Panc1 (cell line): ENCODE measurements at regions not wholly inside any gene's neighbourhood (a gene's known extent, or its start where the extent isn't known, plus 50 kb on each side); places are given as distances from the start of the nearest gene placed in this dataset.

ENCODE experiments used
- ATAC-seq: fragments of 200-7000 bp; cut with Tn5 transposase; 2 replicates; pipeline ENCODE4 v1.9.1; 2020; ENCODE audit warnings: mild to moderate bottlenecking, moderate library complexity
- BruUV-seq: library from RNA; stranded (reverse); fragments of 400-500 nt; replicated peaks from 2 replicates; lab custom pipeline; 2021; lab: Mats Ljungman, UMichigan
- CTCF ChIA-PET: fragments of 300-600 bp; sonication (Branson Sonifier 250); formaldehyde crosslinking; loops from one replicate; lab custom pipeline; 2022; ENCODE audit warnings: antibody characterized with exemption; lab: Charles Lee
- POLR2A ChIA-PET: fragments of 300-600 bp; sonication (Branson Sonifier 250); formaldehyde crosslinking; loops from one replicate; lab custom pipeline; 2022; ENCODE audit warnings: antibody characterized with exemption; lab: Charles Lee
- DNase-seq: peaks from one replicate; pipeline ENCODE4 v3.0.0-alpha.2; 2010; ENCODE audit warnings: low read depth, low spot score
- H3K27ac ChIP-seq: 2 replicates; pipeline ENCODE4 v1.5.1; 2011; ENCODE audit warnings: mild to moderate bottlenecking, low read length, inconsistent platforms
- H3K27me3 ChIP-seq: fragments of 200-500 bp; sonication (Bioruptor generic); 2 replicates; pipeline ENCODE4 v1.6.0; 2014; ENCODE audit warnings: low read length, inconsistent platforms; ENCODE audit not compliant: control insufficient read depth, insufficient read depth
- H3K36me3 ChIP-seq: fragments of 200-500 bp; sonication (Bioruptor generic); 2 replicates; pipeline ENCODE4 v1.5.1; 2014; ENCODE audit warnings: inconsistent platforms, mild to moderate bottlenecking, low read length, moderate library complexity; ENCODE audit not compliant: control insufficient read depth, insufficient read depth
- H3K4me1 ChIP-seq: 2 replicates; pipeline ENCODE4 v1.5.1; 2011; ENCODE audit warnings: inconsistent platforms, mild to moderate bottlenecking, low read length, moderate library complexity; ENCODE audit not compliant: control insufficient read depth, insufficient read depth
- H3K4me3 ChIP-seq, 2 experiments: 2 replicates each; pipeline ENCODE4 v1.5.1; 2011 to 2012; ENCODE audit warnings: low read depth in 2 of 2, low read length in 2 of 2, mild to moderate bottlenecking in 2 of 2, inconsistent platforms in 1 of 2, moderate library complexity in 1 of 2
- H3K9me3 ChIP-seq: fragments of 200-500 bp; sonication (Bioruptor generic); 2 replicates; pipeline ENCODE4 v1.5.1; 2014; ENCODE audit warnings: low read depth, mild to moderate bottlenecking, inconsistent platforms, low read length, moderate library complexity; ENCODE audit not compliant: control insufficient read depth, insufficient read depth
- POLR2AphosphoS5 ChIP-seq: IDR thresholded peaks from 2 replicates; pipeline ENCODE4 v1.6.1; 2012; ENCODE audit warnings: mild to moderate bottlenecking, low read depth, low read length, moderate library complexity
- SIN3A ChIP-seq: IDR thresholded peaks from 2 replicates; pipeline ENCODE4 v1.6.1; 2012; ENCODE audit warnings: low read depth, mild to moderate bottlenecking, low read length, moderate library complexity, borderline replicate concordance; ENCODE audit not compliant: insufficient read depth
- TCF7L2 ChIP-seq: IDR thresholded peaks from 2 replicates; pipeline ENCODE4 v1.6.1; 2011; ENCODE audit warnings: mild to moderate bottlenecking, low read depth, low read length, inconsistent platforms
- in situ Hi-C: cut with HindIII; loops from 2 replicates; pipeline ENCODE4 v1.10.0; 2016; ENCODE audit warnings: low sequenced_read_pairs, low pct_unique_long_range_greater_than_20kb
- intact Hi-C: fragments of 100-400 bp; cut with micrococcal nuclease; formaldehyde crosslinking; loops from one replicate; pipeline ENCODE4 v1.10.0; 2022; ENCODE audit not compliant: unreplicated experiment
- TF ChIP-seq, protein P1 (sequence below), 2 experiments: IDR thresholded peaks; 2 replicates each; pipeline ENCODE4 v1.6.1; 2011 to 2012; ENCODE audit warnings: low read depth in 2 of 2, control low read depth in 1 of 2, low read length in 1 of 2, mild to moderate bottlenecking in 1 of 2, moderate library complexity in 1 of 2; ENCODE audit not compliant: insufficient read depth in 1 of 2
- TF ChIP-seq, protein P2 (sequence below): fragments of 450-650 bp; IDR thresholded peaks from 2 replicates; pipeline ENCODE4 v1.5.1; 2017; ENCODE audit warnings: mild to moderate bottlenecking

DNA sequence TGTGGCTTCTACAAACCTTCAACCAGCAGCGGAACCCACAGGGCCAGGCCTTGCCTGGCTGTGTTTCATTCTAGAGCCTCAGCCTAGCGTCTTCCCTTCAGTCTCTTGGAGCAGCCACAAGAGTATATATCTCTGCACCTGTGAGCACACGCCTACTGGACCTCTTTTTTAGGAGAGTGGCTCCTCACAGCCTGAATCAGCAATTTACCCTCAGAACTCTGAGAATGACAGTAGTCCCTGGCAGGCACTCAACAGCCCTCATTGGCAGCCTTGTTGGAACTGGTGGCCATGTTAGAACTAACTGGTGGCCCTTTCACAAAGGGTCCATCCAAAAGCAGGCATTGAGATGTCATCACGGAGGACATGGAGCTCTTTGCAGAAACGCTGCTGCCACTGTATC lies 138.9 kb downstream of the BCOR start:
- Histone ChIP-seq H3K9me3 (no peaks in the 10 kb centered on the region), H3K27me3 (no peaks in the 10 kb centered on the region), H3K36me3 (no peaks in the 10 kb centered on the region), H3K4me1 (no peaks in the 10 kb centered on the region), H3K27ac (no peak overlapping the region), H3K4me3 (no peak overlapping the region)
- intact Hi-C loops = no loop called here
- ATAC-seq (no peak), DNase-seq (no peak)
- BruUV-seq = no TSS peak
- TF ChIP-seq, protein P1, sequence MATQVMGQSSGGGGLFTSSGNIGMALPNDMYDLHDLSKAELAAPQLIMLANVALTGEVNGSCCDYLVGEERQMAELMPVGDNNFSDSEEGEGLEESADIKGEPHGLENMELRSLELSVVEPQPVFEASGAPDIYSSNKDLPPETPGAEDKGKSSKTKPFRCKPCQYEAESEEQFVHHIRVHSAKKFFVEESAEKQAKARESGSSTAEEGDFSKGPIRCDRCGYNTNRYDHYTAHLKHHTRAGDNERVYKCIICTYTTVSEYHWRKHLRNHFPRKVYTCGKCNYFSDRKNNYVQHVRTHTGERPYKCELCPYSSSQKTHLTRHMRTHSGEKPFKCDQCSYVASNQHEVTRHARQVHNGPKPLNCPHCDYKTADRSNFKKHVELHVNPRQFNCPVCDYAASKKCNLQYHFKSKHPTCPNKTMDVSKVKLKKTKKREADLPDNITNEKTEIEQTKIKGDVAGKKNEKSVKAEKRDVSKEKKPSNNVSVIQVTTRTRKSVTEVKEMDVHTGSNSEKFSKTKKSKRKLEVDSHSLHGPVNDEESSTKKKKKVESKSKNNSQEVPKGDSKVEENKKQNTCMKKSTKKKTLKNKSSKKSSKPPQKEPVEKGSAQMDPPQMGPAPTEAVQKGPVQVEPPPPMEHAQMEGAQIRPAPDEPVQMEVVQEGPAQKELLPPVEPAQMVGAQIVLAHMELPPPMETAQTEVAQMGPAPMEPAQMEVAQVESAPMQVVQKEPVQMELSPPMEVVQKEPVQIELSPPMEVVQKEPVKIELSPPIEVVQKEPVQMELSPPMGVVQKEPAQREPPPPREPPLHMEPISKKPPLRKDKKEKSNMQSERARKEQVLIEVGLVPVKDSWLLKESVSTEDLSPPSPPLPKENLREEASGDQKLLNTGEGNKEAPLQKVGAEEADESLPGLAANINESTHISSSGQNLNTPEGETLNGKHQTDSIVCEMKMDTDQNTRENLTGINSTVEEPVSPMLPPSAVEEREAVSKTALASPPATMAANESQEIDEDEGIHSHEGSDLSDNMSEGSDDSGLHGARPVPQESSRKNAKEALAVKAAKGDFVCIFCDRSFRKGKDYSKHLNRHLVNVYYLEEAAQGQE (IDR thresholded peaks at IDR 0.05; ENCODE audit: insufficient read depth in 1 of 2, low read depth in 2 of 2, low read length in 1 of 2) = no peak
- no peak for TF ChIP-seq POLR2AphosphoS5
- no peak for TF ChIP-seq TCF7L2
- TF ChIP-seq SIN3A = no peak
- TF ChIP-seq, protein P2, sequence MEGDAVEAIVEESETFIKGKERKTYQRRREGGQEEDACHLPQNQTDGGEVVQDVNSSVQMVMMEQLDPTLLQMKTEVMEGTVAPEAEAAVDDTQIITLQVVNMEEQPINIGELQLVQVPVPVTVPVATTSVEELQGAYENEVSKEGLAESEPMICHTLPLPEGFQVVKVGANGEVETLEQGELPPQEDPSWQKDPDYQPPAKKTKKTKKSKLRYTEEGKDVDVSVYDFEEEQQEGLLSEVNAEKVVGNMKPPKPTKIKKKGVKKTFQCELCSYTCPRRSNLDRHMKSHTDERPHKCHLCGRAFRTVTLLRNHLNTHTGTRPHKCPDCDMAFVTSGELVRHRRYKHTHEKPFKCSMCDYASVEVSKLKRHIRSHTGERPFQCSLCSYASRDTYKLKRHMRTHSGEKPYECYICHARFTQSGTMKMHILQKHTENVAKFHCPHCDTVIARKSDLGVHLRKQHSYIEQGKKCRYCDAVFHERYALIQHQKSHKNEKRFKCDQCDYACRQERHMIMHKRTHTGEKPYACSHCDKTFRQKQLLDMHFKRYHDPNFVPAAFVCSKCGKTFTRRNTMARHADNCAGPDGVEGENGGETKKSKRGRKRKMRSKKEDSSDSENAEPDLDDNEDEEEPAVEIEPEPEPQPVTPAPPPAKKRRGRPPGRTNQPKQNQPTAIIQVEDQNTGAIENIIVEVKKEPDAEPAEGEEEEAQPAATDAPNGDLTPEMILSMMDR = no peak
- POLR2A ChIA-PET = no interaction called here
- CTCF ChIA-PET = no interaction called here
- in situ Hi-C loops = no loop called here

DNA sequence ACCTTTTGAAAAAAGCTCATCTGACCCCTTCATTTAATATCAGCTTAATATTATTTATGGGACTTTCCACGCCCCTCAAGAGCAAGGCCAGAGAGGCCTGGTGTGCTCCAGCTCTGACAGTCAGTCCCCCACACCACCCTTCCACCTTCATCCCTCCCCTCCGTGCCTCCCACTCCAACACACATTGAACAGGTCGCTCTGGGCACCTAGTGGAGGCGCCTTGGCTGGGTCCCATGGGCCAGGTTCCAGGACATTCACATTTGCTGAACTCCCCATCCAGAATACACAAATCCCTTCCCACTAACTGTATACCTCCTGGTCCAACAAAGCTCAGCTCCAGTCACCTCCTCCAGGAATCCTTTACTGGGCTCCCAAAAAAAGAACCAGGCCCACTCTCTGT lies 137.5 kb downstream of the BCOR start:
- no peaks in the 10 kb centered on the region for H3K4me1 ChIP-seq
- no peaks in the 10 kb centered on the region for H3K9me3 ChIP-seq
- ChIA-PET CTCF (no interaction called here), POLR2A (no interaction called here)
- H3K27me3 ChIP-seq = no peaks in the 10 kb centered on the region
- BruUV-seq = no TSS peak
- H3K36me3 ChIP-seq = no peaks in the 10 kb centered on the region
- TF ChIP-seq SIN3A (no peak), POLR2AphosphoS5 (no peak), TCF7L2 (no peak)
- TF ChIP-seq, protein P2 = no peak
- TF ChIP-seq, protein P1 (IDR thresholded peaks at IDR 0.05; ENCODE audit: insufficient read depth in 1 of 2, low read depth in 2 of 2, low read length in 1 of 2) = no peak
- no peak overlapping the region for H3K4me3 ChIP-seq
- no peak for ATAC-seq
- intact Hi-C loops = no loop called here
- no peak overlapping the region for H3K27ac ChIP-seq
- in situ Hi-C loops = no loop called here
- no peak for DNase-seq
